ENCODE measurements at regions not wholly inside any gene's neighbourhood (a gene's known extent, or its start where the extent isn't known, plus 50 kb on each side); places are given as distances from the start of the nearest gene placed in this dataset.

GRCh38 chrX:9369802-9370291, 95.0 kb upstream of the TBL1X start:
- Histone ChIP-seq H3K4me3 (IDR thresholded peaks at IDR 0.05; ENCODE audit: insufficient read depth, low read depth, low read length) (no peak overlapping the region), H3K27me3 (ENCODE audit: insufficient read depth, low read depth) (no peaks in the 10 kb centered on the region), H3K4me2 (no peak overlapping the region), H3K27ac (no peak overlapping the region), H4K20me1 (ENCODE audit: insufficient read depth) (no peaks in the 10 kb centered on the region), H3K4me1 (ENCODE audit: low read depth, poor library complexity, severe bottlenecking) (no peaks in the 10 kb centered on the region), H3K9ac (no peak overlapping the region), H3K36me3 (ENCODE audit: insufficient read depth) (no peaks in the 10 kb centered on the region), H2AFZ (ENCODE audit: low read depth) (no peak overlapping the region), H3K79me2 (ENCODE audit: insufficient read depth, low read depth) (no peaks in the 10 kb centered on the region)
- no peak for TF ChIP-seq CTCF (conservative IDR thresholded peaks at IDR 0.05; ENCODE audit: low read depth, low read length)

- H3K36me3 ChIP-seq (ENCODE audit: insufficient read depth): no peaks in the 10 kb centered on the region
- no peaks in the 10 kb centered on the region for H3K4me1 ChIP-seq (ENCODE audit: low read depth, poor library complexity, severe bottlenecking)
- H2AFZ ChIP-seq (ENCODE audit: low read depth): no peak overlapping the region
- H4K20me1 ChIP-seq (ENCODE audit: insufficient read depth): no peaks in the 10 kb centered on the region
- H3K79me2 ChIP-seq (ENCODE audit: insufficient read depth, low read depth): no peaks in the 10 kb centered on the region
- H3K27ac ChIP-seq: no peak overlapping the region
- no peak for TF ChIP-seq CTCF (conservative IDR thresholded peaks at IDR 0.05; ENCODE audit: low read depth, low read length)
- H3K27me3 ChIP-seq (ENCODE audit: insufficient read depth, low read depth): no peaks in the 10 kb centered on the region
- H3K4me3 ChIP-seq (IDR thresholded peaks at IDR 0.05; ENCODE audit: insufficient read depth, low read depth, low read length): no peak overlapping the region
- no peak overlapping the region for H3K4me2 ChIP-seq
- no peak overlapping the region for H3K9ac ChIP-seq
Measured at GRCh38 chrX:9370893-9371292, 94.0 kb upstream of the TBL1X start.

GRCh38 chrX:9372866-9373265, 92.0 kb upstream of the TBL1X start:
- Histone ChIP-seq H3K4me3 (IDR thresholded peaks at IDR 0.05; ENCODE audit: insufficient read depth, low read depth, low read length) (no peak overlapping the region), H3K27ac (no peak overlapping the region), H3K4me1 (ENCODE audit: low read depth, poor library complexity, severe bottlenecking) (no peaks in the 10 kb centered on the region), H3K79me2 (ENCODE audit: insufficient read depth, low read depth) (no peaks in the 10 kb centered on the region), H3K9ac (no peak overlapping the region), H3K4me2 (no peak overlapping the region), H4K20me1 (ENCODE audit: insufficient read depth) (no peaks in the 10 kb centered on the region), H3K27me3 (ENCODE audit: insufficient read depth, low read depth) (no peaks in the 10 kb centered on the region), H3K36me3 (ENCODE audit: insufficient read depth) (no peaks in the 10 kb centered on the region), H2AFZ (ENCODE audit: low read depth) (no peak overlapping the region)
- no peak for TF ChIP-seq CTCF (conservative IDR thresholded peaks at IDR 0.05; ENCODE audit: low read depth, low read length)

- Histone ChIP-seq H3K79me2 (ENCODE audit: insufficient read depth, low read depth) (no peaks in the 10 kb centered on the region), H3K4me1 (ENCODE audit: low read depth, poor library complexity, severe bottlenecking) (no peaks in the 10 kb centered on the region), H3K4me2 (no peak overlapping the region), H3K27ac (no peak overlapping the region), H3K27me3 (ENCODE audit: insufficient read depth, low read depth) (no peaks in the 10 kb centered on the region), H4K20me1 (ENCODE audit: insufficient read depth) (no peaks in the 10 kb centered on the region), H3K9ac (no peak overlapping the region), H3K4me3 (IDR thresholded peaks at IDR 0.05; ENCODE audit: insufficient read depth, low read depth, low read length) (no peak overlapping the region), H2AFZ (ENCODE audit: low read depth) (no peak overlapping the region), H3K36me3 (ENCODE audit: insufficient read depth) (no peaks in the 10 kb centered on the region)
- no peak for TF ChIP-seq CTCF (conservative IDR thresholded peaks at IDR 0.05; ENCODE audit: low read depth, low read length)
Measured at GRCh38 chrX:9373789-9374188, 91.1 kb upstream of the TBL1X start.
